Natural killer cell (primary cell): ENCODE measurements at regions not wholly inside any gene's neighbourhood (a gene's known extent, or its start where the extent isn't known, plus 50 kb on each side); places are given as distances from the start of the nearest gene placed in this dataset.

ENCODE experiments used
- ATAC-seq, 3 donors: fragments of 150-1000 bp in 2 of 3; fragments of 200-7000 bp in 1 of 3; cut with Tn5 transposase; 1 replicate in 1 of 3; 2 replicates in 2 of 3; pipeline ENCODE4 v1.10.0; 2021; ENCODE audit warnings: mild to moderate bottlenecking in 2 of 3, moderate library complexity in 2 of 3
- DNase-seq, 2 donors: peaks; one replicate each; pipeline versions ENCODE4 v3.0.0 to v3.0.0-alpha.2; 2013 to 2021; ENCODE audit warnings: mixed read lengths in 1 of 2
- H3K27ac ChIP-seq: one replicate; pipeline ENCODE4 v1.5.1; 2013; ENCODE audit warnings: mild to moderate bottlenecking, low read length
- H3K27me3 ChIP-seq: one replicate; pipeline ENCODE4 v1.6.1; 2013; ENCODE audit warnings: low read length; ENCODE audit not compliant: control insufficient read depth, insufficient read depth
- H3K36me3 ChIP-seq: one replicate; pipeline ENCODE4 v1.6.1; 2013; ENCODE audit warnings: low read length; ENCODE audit not compliant: control insufficient read depth, insufficient read depth
- H3K4me1 ChIP-seq: one replicate; pipeline ENCODE4 v1.6.1; 2013; ENCODE audit warnings: low read length; ENCODE audit not compliant: control insufficient read depth, insufficient read depth
- H3K4me3 ChIP-seq: one replicate; pipeline ENCODE4 v1.5.1; 2013; ENCODE audit warnings: low read length
- H3K9me3 ChIP-seq: one replicate; pipeline ENCODE4 v1.6.1; 2013; ENCODE audit warnings: low read length; ENCODE audit not compliant: control insufficient read depth, insufficient read depth
- H3K27ac Mint-ChIP-seq, 2 donors: one replicate each; pipeline ENCODE4 v1.8.0; 2022; ENCODE audit warnings: mild to moderate bottlenecking in 2 of 2, mixed read lengths in 2 of 2, moderate library complexity in 1 of 2
- H3K27me3 Mint-ChIP-seq, 2 donors: one replicate each; pipeline ENCODE4 v1.8.0; 2022; ENCODE audit warnings: low read depth in 2 of 2, mixed read lengths in 2 of 2
- H3K36me3 Mint-ChIP-seq: one replicate; pipeline ENCODE4 v1.8.0; 2022; ENCODE audit warnings: mixed read lengths
- H3K4me1 Mint-ChIP-seq, 2 donors: one replicate each; pipeline ENCODE4 v1.8.0; 2022; ENCODE audit warnings: mixed read lengths in 2 of 2
- H3K4me3 Mint-ChIP-seq: one replicate; pipeline ENCODE4 v1.8.0; 2022; ENCODE audit warnings: mild to moderate bottlenecking, moderate library complexity, mixed read lengths
- H3K9me3 Mint-ChIP-seq, 2 donors: one replicate each; pipeline ENCODE4 v1.8.0; 2022; ENCODE audit warnings: mixed read lengths in 2 of 2
- CTCF ChIP-seq: fragments of 200-600 bp; IDR thresholded peaks from one replicate; pipeline ENCODE4 v1.8.0; 2022; ENCODE audit warnings: antibody characterized with exemption
- WGBS: methylation state at CpG from one replicate; pipeline ENCODE4 v1.1.7; 2013; ENCODE audit warnings: missing lambda C conversion rate; ENCODE audit not compliant: insufficient coverage; 5-methylcytosine and 5-hydroxymethylcytosine counted together
- intact Hi-C: fragments of 100-400 bp; cut with micrococcal nuclease; formaldehyde crosslinking; loops from one replicate; pipeline ENCODE4 v1.14.2; 2022

DNA sequence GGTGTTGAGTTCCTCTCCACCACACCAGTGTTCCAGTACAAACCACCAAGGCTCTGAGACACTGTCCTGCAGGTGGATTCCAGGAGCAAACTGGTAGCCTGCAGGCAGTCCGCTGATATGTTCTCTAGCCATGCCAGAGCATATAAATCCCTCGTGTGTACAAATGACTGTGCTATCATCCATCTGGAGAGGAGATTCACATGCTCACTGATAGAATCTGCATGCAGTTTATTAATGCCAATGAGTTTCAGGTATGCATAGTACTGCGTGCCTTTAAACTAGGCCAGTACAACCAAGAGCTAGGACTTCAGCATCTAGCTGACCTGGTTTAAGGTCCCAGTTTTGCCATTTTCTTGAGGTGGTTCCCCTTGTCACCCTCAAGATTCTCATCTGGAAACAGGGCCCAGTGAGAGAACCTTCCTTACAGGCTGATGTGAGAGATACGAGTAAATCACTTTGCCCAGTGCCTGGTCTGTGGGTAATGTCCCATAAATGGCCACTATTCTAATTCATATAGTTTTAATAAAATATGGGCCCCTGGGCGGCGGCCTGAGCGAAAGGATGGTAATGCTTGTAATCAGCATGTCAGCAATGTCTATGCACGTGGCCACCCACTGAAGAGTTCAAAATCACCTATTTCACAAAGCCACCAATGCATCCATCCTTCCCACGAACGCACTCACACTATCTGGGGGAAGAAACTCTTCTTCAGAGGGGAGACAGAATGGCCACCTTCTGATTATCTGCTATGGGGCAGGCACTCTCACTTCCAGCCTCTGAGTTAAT is 268.0 kb upstream of the ZMIZ1 start:
- Histone ChIP-seq H3K4me3 (no peak overlapping the region), H3K36me3 (no peaks in the 10 kb centered on the region), H3K4me1 (no peaks in the 10 kb centered on the region), H3K27ac (no peak overlapping the region), H3K27me3 (no peaks in the 10 kb centered on the region), H3K9me3 (no peaks in the 10 kb centered on the region)
- Mint-ChIP-seq H3K27me3 (peaks cover 0 to 16% of the 10 kb centered on the region in 2 donors), H3K4me3 (no peak overlapping the region), H3K4me1 (no peaks in the 10 kb centered on the region), H3K36me3 (no peaks in the 10 kb centered on the region), H3K27ac (no peak overlapping the region), H3K9me3 (no peaks in the 10 kb centered on the region)
- 86% methylated on average over 9 of the region's 10 CpGs for WGBS
- TF ChIP-seq CTCF: no peak
- intact Hi-C loops: no loop called here
- ATAC-seq (no peak), DNase-seq (no peak)

- no peaks in the 10 kb centered on the region for H3K27me3 ChIP-seq
- no peak for TF ChIP-seq CTCF
- Mint-ChIP-seq H3K9me3 (no peaks in the 10 kb centered on the region), H3K4me1 (no peaks in the 10 kb centered on the region), H3K36me3 (no peaks in the 10 kb centered on the region), H3K27me3 (peaks cover 0 to 16% of the 10 kb centered on the region in 2 donors), H3K4me3 (no peak overlapping the region), H3K27ac (no peak overlapping the region)
- ATAC-seq (no peak), DNase-seq (no peak)
- no peak overlapping the region for H3K27ac ChIP-seq
- H3K9me3 ChIP-seq: no peaks in the 10 kb centered on the region
- intact Hi-C loops: no loop called here
- no peaks in the 10 kb centered on the region for H3K4me1 ChIP-seq
- no peak overlapping the region for H3K4me3 ChIP-seq
- H3K36me3 ChIP-seq: no peaks in the 10 kb centered on the region
- 91% methylated on average over 4 of the region's 4 CpGs for WGBS
These were observed 266.3 kb upstream of the ZMIZ1 start for GRCh38 chr10:78802431-78802830.

GRCh38 chr10:78802866-78803265 is 265.9 kb upstream of the ZMIZ1 start:
- DNase-seq (no peak), ATAC-seq (no peak)
- no peak for TF ChIP-seq CTCF
- no peak overlapping the region for H3K4me3 Mint-ChIP-seq
- Histone ChIP-seq H3K27ac (no peak overlapping the region), H3K27me3 (no peaks in the 10 kb centered on the region), H3K36me3 (no peaks in the 10 kb centered on the region), H3K9me3 (no peaks in the 10 kb centered on the region), H3K4me1 (no peaks in the 10 kb centered on the region), H3K4me3 (no peak overlapping the region)
- H3K4me1 Mint-ChIP-seq: no peaks in the 10 kb centered on the region
- 73% methylated on average over 10 of the region's 11 CpGs for WGBS
- peaks cover 0 to 17% of the 10 kb centered on the region in 2 donors for H3K27me3 Mint-ChIP-seq
- intact Hi-C loops: no loop called here
- no peaks in the 10 kb centered on the region for H3K9me3 Mint-ChIP-seq
- no peaks in the 10 kb centered on the region for H3K36me3 Mint-ChIP-seq
- H3K27ac Mint-ChIP-seq: no peak overlapping the region

DNA sequence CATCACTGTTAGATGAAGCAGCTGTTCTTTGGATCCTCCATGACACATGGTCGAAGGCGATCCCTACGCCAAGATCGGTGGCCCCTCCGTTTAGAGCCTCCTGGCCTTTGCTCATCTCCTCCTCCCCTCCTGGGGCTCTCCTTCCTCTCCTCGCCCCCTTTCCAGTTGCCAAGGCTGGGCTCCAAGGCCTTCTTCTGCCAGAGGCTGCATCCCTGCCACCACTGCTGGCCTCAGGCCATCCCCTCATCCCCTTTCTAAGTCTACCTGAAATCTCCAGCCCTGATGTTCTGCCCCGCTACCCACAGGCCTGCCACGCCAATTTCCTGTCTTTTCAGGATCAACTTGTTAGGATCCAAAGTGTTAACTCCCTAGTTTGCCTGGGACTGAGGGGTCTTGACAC is 265.1 kb upstream of the ZMIZ1 start:
- Mint-ChIP-seq H3K4me3 (no peak overlapping the region), H3K4me1 (no peaks in the 10 kb centered on the region), H3K27me3 (peaks cover 0 to 21% of the 10 kb centered on the region in 2 donors), H3K9me3 (no peaks in the 10 kb centered on the region), H3K36me3 (no peaks in the 10 kb centered on the region), H3K27ac (no peak overlapping the region)
- H3K4me3 ChIP-seq: no peak overlapping the region
- ATAC-seq (no peak), DNase-seq (no peak)
- no peak for TF ChIP-seq CTCF
- intact Hi-C loops: no loop called here
- 92% methylated on average over 8 of the region's 8 CpGs for WGBS
- no peak overlapping the region for H3K27ac ChIP-seq
- no peaks in the 10 kb centered on the region for H3K4me1 ChIP-seq
- H3K27me3 ChIP-seq: no peaks in the 10 kb centered on the region
- no peaks in the 10 kb centered on the region for H3K9me3 ChIP-seq
- H3K36me3 ChIP-seq: no peaks in the 10 kb centered on the region
